HCT116 (cell line): ENCODE measurements at regions not wholly inside any gene's neighbourhood (a gene's known extent, or its start where the extent isn't known, plus 50 kb on each side); places are given as distances from the start of the nearest gene placed in this dataset.

ENCODE experiments used
- ATF3 ChIP-seq: IDR thresholded peaks from 2 replicates; pipeline ENCODE4 v1.6.1; 2012
- CEBPB ChIP-seq: IDR thresholded peaks from 2 replicates; pipeline ENCODE4 v1.6.1; 2012; ENCODE audit warnings: low read depth
- CTCF ChIP-seq, 3 experiments: fragments of 200-600 bp in 1 of 3; sonication (generic) in 1 of 3; IDR thresholded peaks in 2 of 3; conservative IDR thresholded peaks in 1 of 3; 2 replicates each; pipeline ENCODE4 v1.5.1; 2012 to 2017; ENCODE audit warnings: low read depth in 2 of 3, low read length in 2 of 3, antibody characterized with exemption in 1 of 3, borderline replicate concordance in 1 of 3, control low read depth in 1 of 3, mild to moderate bottlenecking in 1 of 3, mixed read lengths in 1 of 3, mixed run types in 1 of 3, moderate library complexity in 1 of 3; ENCODE audit not compliant: insufficient read depth in 1 of 3
- EGR1 ChIP-seq: IDR thresholded peaks from 2 replicates; pipeline ENCODE4 v1.6.1; 2012; ENCODE audit warnings: low read depth
- POLR2A ChIP-seq: IDR thresholded peaks from 2 replicates; pipeline ENCODE4 v1.7.0; 2011; ENCODE audit warnings: borderline replicate concordance; ENCODE audit not compliant: insufficient read depth, insufficient read length; ENCODE audit errors: extremely low read depth
- RAD21 ChIP-seq: IDR thresholded peaks from 2 replicates; pipeline ENCODE4 v1.6.1; 2012; ENCODE audit warnings: low read depth, mild to moderate bottlenecking
- SIN3A ChIP-seq: IDR thresholded peaks from 2 replicates; pipeline ENCODE4 v1.6.1; 2012; ENCODE audit warnings: low read depth
- SP1 ChIP-seq: IDR thresholded peaks from 2 replicates; pipeline ENCODE4 v1.6.1; 2012; ENCODE audit warnings: low read depth
- SRF ChIP-seq: IDR thresholded peaks from 2 replicates; pipeline ENCODE4 v1.6.1; 2012; ENCODE audit warnings: low read depth
- TCF7L2 ChIP-seq: IDR thresholded peaks from 2 replicates; pipeline ENCODE4 v1.7.0; 2011; ENCODE audit warnings: borderline replicate concordance, inconsistent platforms; ENCODE audit not compliant: insufficient read depth, insufficient read length; ENCODE audit errors: extremely low read depth
- YY1 ChIP-seq: IDR thresholded peaks from 2 replicates; pipeline ENCODE4 v1.6.1; 2011; ENCODE audit warnings: low read length, low read depth, moderate library complexity, mild to moderate bottlenecking; ENCODE audit not compliant: insufficient replicate concordance; ENCODE audit errors: extremely low read depth
- ZNF274 ChIP-seq: fragments of 200-500 bp; sonication (Bioruptor generic); IDR thresholded peaks from 2 replicates; pipeline ENCODE4 v1.6.1; 2014; ENCODE audit warnings: mild to moderate bottlenecking, low read depth, low read length, inconsistent platforms

- no peak for TF ChIP-seq CTCF (IDR thresholded peaks at IDR 0.05 in 2 of 3, conservative IDR thresholded peaks at IDR 0.05 in 1 of 3; ENCODE audit: borderline replicate concordance in 1 of 3, insufficient read depth in 1 of 3, low read depth in 2 of 3, low read length in 2 of 3)
- TF ChIP-seq CEBPB, result no peak
- no peak for TF ChIP-seq RAD21
- TF ChIP-seq POLR2A, result no peak
- no peak for TF ChIP-seq SIN3A
- TF ChIP-seq ZNF274, result no peak
- no peak for TF ChIP-seq EGR1
- no peak for TF ChIP-seq ATF3
- TF ChIP-seq SRF, result no peak
- TF ChIP-seq YY1, result no peak
- no peak for TF ChIP-seq TCF7L2
- no peak for TF ChIP-seq SP1
These were observed 220.8 kb downstream of the ERMARD start for GRCh38 chr6:169972101-169972651.
